IPS-15b (cell line): ENCODE measurements at regions not wholly inside any gene's neighbourhood (a gene's known extent, or its start where the extent isn't known, plus 50 kb on each side); places are given as distances from the start of the nearest gene placed in this dataset.
"Not testable (repeated sequence)": the region's sequence is repeated elsewhere in the genome, so short reads cannot be mapped to it uniquely, and the experiment has no call there.

Experiments
- H3K27me3 ChIP-seq: one replicate; pipeline ENCODE4 v1.6.1; 2013; ENCODE audit warnings: low read length; ENCODE audit not compliant: control insufficient read depth, insufficient read depth
- H3K36me3 ChIP-seq: one replicate; pipeline ENCODE4 v1.6.1; 2013; ENCODE audit warnings: low read length; ENCODE audit not compliant: control insufficient read depth, insufficient read depth
- H3K4me1 ChIP-seq: one replicate; pipeline ENCODE4 v1.6.1; 2013; ENCODE audit warnings: mild to moderate bottlenecking, low read length; ENCODE audit not compliant: control insufficient read depth, insufficient read depth
- H3K4me3 ChIP-seq: one replicate; pipeline ENCODE4 v1.5.1; 2013; ENCODE audit warnings: low read depth, low read length
- H3K9ac ChIP-seq: one replicate; pipeline ENCODE4 v1.6.1; 2013; ENCODE audit warnings: low read depth, mild to moderate bottlenecking, low read length
- H3K9me3 ChIP-seq: one replicate; pipeline ENCODE4 v1.6.1; 2013; ENCODE audit warnings: mild to moderate bottlenecking, low read length; ENCODE audit not compliant: control insufficient read depth, insufficient read depth

- no peak overlapping the region for H3K4me3 ChIP-seq
- no peaks in the 10 kb centered on the region for H3K9me3 ChIP-seq
- H3K4me1 ChIP-seq, result no peaks in the 10 kb centered on the region
- H3K27me3 ChIP-seq, result no peaks in the 10 kb centered on the region
- H3K36me3 ChIP-seq, result no peaks in the 10 kb centered on the region
- H3K9ac ChIP-seq, result no peak overlapping the region
These were observed 894.1 kb upstream of the PIK3C3 start for GRCh38 chr18:41060967-41061366.

- H3K9me3 ChIP-seq, result no peaks in the 10 kb centered on the region
- H3K4me3 ChIP-seq, result no peak overlapping the region
- H3K4me1 ChIP-seq, result no peaks in the 10 kb centered on the region
- H3K27me3 ChIP-seq, result no peaks in the 10 kb centered on the region
- no peaks in the 10 kb centered on the region for H3K36me3 ChIP-seq
- H3K9ac ChIP-seq, result no peak overlapping the region
These were observed 896.0 kb upstream of the PIK3C3 start for GRCh38 chr18:41059126-41059415.

DNA sequence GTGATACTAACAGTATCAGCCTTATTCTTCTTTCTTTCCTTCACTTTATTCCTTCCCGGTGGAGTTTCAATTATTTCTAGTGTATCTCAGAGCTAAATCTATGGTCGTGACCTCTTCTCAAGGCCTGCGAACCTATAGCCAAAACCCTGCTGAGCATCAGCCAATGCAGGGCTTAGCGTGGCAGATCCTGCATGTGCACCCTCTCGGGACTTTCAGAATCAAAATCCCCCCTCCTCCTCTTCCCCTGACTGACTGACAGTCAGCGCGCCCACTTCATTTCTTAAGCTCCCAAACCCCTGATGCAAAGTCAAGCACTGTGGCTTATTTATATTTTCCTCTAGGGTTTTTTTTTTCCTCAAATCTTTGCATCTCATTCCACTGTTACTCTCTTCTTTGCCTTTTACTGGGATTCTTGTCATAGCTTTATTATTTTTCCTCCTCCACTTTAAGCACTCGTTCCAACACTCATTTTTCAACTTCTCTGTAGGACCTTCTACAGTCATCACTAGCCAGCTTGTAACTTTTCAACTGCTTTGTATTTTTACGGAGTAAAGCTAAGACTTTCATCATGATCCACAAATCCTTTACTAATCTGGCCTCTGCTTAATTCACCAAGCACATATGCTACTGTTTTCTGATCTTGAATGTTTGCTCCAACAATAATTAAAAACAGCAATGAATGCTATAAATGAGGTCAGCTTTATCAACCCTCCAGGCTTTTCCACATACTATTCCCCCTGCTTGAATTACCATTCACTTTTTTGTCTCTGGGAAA lies 896.5 kb upstream of the PIK3C3 start:
- Histone ChIP-seq H3K9ac (no peak overlapping the region), H3K4me1 (no peaks in the 10 kb centered on the region), H3K4me3 (no peak overlapping the region), H3K36me3 (no peaks in the 10 kb centered on the region), H3K27me3 (no peaks in the 10 kb centered on the region), H3K9me3 (no peaks in the 10 kb centered on the region)

- H3K4me1 ChIP-seq, result no peaks in the 10 kb centered on the region
- no peaks in the 10 kb centered on the region for H3K9me3 ChIP-seq
- no peaks in the 10 kb centered on the region for H3K27me3 ChIP-seq
- no peak overlapping the region for H3K9ac ChIP-seq
- no peak overlapping the region for H3K4me3 ChIP-seq
- H3K36me3 ChIP-seq, result no peaks in the 10 kb centered on the region
These were observed 902.4 kb upstream of the PIK3C3 start for GRCh38 chr18:41052625-41053024.

- not testable (repeated sequence) for H3K9ac ChIP-seq, H3K4me1 ChIP-seq
These were observed 908.8 kb upstream of the PIK3C3 start for GRCh38 chr18:41046250-41046649.

GRCh38 chr18:41043876-41044275 lies 911.2 kb upstream of the PIK3C3 start:
- no peaks in the 10 kb centered on the region for H3K36me3 ChIP-seq
- H3K27me3 ChIP-seq, result no peaks in the 10 kb centered on the region
- no peaks in the 10 kb centered on the region for H3K9me3 ChIP-seq
- H3K9ac ChIP-seq, result no peak overlapping the region
- H3K4me3 ChIP-seq, result no peak overlapping the region
- H3K4me1 ChIP-seq, result no peaks in the 10 kb centered on the region

More at GRCh38 chr18:41046250-41046649, 908.8 kb upstream of the PIK3C3 start:
- not testable (repeated sequence) for H3K4me3 ChIP-seq, H3K27me3 ChIP-seq, H3K36me3 ChIP-seq, H3K9me3 ChIP-seq

GRCh38 chr18:41042866-41043265 lies 912.2 kb upstream of the PIK3C3 start:
- Histone ChIP-seq H3K4me3 (no peak overlapping the region), H3K36me3 (no peaks in the 10 kb centered on the region), H3K9me3 (no peaks in the 10 kb centered on the region), H3K9ac (no peak overlapping the region), H3K4me1 (no peaks in the 10 kb centered on the region), H3K27me3 (no peaks in the 10 kb centered on the region)

- no peaks in the 10 kb centered on the region for H3K9me3 ChIP-seq
- no peaks in the 10 kb centered on the region for H3K36me3 ChIP-seq
- H3K4me3 ChIP-seq, result no peak overlapping the region
- no peaks in the 10 kb centered on the region for H3K4me1 ChIP-seq
- H3K9ac ChIP-seq, result no peak overlapping the region
- H3K27me3 ChIP-seq, result no peaks in the 10 kb centered on the region
These were observed 917.0 kb upstream of the PIK3C3 start for GRCh38 chr18:41038071-41038470.

DNA sequence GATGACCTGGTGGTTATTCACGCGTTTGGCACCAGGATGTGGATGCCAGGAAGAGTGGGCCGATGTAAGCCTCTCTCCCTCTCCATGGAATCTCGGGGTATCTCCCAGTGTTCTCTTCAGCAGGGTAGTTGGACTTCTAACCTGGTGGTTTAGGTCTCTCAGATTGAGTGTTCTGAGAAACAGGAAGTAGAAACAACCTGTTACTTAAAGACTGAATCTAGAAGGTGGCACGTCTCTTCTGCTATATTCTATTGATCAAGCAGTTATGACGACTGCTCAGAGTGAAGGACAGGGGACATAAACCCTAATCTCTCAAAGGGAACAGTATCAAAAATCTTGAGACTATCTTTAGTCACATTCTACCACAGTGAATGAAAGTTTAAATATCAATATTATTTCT lies 918.7 kb upstream of the PIK3C3 start:
- Histone ChIP-seq H3K4me1 (no peaks in the 10 kb centered on the region), H3K9ac (no peak overlapping the region), H3K4me3 (no peak overlapping the region), H3K9me3 (no peaks in the 10 kb centered on the region), H3K36me3 (no peaks in the 10 kb centered on the region), H3K27me3 (no peaks in the 10 kb centered on the region)

- Histone ChIP-seq H3K9me3 (no peaks in the 10 kb centered on the region), H3K4me1 (no peaks in the 10 kb centered on the region), H3K36me3 (no peaks in the 10 kb centered on the region), H3K27me3 (no peaks in the 10 kb centered on the region), H3K9ac (no peak overlapping the region), H3K4me3 (no peak overlapping the region)
These were observed 920.6 kb upstream of the PIK3C3 start for GRCh38 chr18:41034413-41034812.

DNA sequence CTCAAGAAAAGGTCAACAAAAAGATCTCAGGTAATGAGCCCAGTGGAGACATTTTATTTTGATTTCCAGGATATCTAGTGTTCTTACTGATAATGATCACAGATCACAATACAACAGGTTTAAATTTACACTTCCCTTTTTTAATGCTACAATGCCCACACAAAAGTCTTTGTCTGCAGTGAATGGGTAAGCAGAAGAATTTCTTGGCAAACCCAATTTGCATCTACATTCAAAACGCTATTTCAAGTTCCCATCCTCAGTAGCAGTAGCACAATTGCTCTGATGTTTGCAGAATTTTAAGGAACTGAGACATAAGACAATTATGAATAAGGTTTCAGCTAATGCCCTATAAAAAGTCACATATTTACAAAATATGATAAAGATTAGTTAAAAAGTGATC lies 929.4 kb upstream of the PIK3C3 start:
- no peaks in the 10 kb centered on the region for H3K9me3 ChIP-seq
- no peak overlapping the region for H3K4me3 ChIP-seq
- H3K9ac ChIP-seq, result no peak overlapping the region
- no peaks in the 10 kb centered on the region for H3K36me3 ChIP-seq
- peaks cover 7% of the 10 kb centered on the region for H3K4me1 ChIP-seq
- no peaks in the 10 kb centered on the region for H3K27me3 ChIP-seq

DNA sequence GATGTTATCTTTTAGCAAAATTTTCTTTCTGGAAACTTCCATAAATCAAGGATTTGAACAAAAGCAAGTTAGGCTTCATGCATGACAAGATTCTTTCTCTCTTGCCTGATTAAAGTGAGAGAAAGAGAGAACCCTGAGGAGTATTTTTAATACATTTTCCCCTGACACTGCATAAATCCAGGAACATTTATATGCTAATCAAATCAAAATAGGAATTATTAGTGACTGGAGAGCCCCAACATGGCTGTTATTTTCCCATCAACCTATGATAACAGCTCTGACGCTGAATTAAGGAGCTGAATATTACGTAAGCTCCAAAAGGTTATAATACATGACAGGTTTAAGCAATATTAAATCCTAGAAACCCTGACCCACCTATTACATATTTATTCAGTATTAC lies 930.2 kb upstream of the PIK3C3 start:
- H3K9ac ChIP-seq, result no peak overlapping the region
- H3K4me1 ChIP-seq, result peaks cover 7% of the 10 kb centered on the region
- no peak overlapping the region for H3K4me3 ChIP-seq
- H3K36me3 ChIP-seq, result no peaks in the 10 kb centered on the region
- H3K9me3 ChIP-seq, result no peaks in the 10 kb centered on the region
- H3K27me3 ChIP-seq, result no peaks in the 10 kb centered on the region
